MM.1S (cell line): ENCODE measurements at regions not wholly inside any gene's neighbourhood (a gene's known extent, or its start where the extent isn't known, plus 50 kb on each side); places are given as distances from the start of the nearest gene placed in this dataset.

Source experiments
- DNase-seq: peaks from one replicate; pipeline ENCODE4 v3.0.0-alpha.2; 2015
- H2AFZ ChIP-seq: fragments of 300-600 bp; sonication (generic); 2 replicates; pipeline ENCODE4 v1.6.0; 2016; ENCODE audit warnings: antibody characterized with exemption, low read length
- H3F3A ChIP-seq: fragments of 300-600 bp; sonication (generic); 2 replicates; pipeline ENCODE4 v1.6.1; 2016; ENCODE audit warnings: mild to moderate bottlenecking, antibody characterized with exemption, low read length, moderate library complexity, mixed read lengths; ENCODE audit not compliant: insufficient read depth
- H3K27ac ChIP-seq: fragments of 300-600 bp; sonication (generic); 2 replicates; pipeline ENCODE4 v1.5.1; 2016; ENCODE audit warnings: mild to moderate bottlenecking, low read length
- H3K27me3 ChIP-seq: fragments of 300-600 bp; sonication (generic); replicated peaks from 2 replicates; pipeline ENCODE4 v1.6.0; 2016; ENCODE audit warnings: low read length; ENCODE audit not compliant: insufficient read depth
- H3K36me3 ChIP-seq: fragments of 300-600 bp; sonication (generic); replicated peaks from 2 replicates; pipeline ENCODE4 v1.6.1; 2016; ENCODE audit warnings: mild to moderate bottlenecking, low read length, mixed read lengths; ENCODE audit not compliant: insufficient read depth
- H3K4me1 ChIP-seq: fragments of 300-600 bp; sonication (generic); 2 replicates; pipeline ENCODE4 v1.6.1; 2016; ENCODE audit warnings: low read length, mixed read lengths
- H3K4me2 ChIP-seq: fragments of 300-600 bp; sonication (generic); 2 replicates; pipeline ENCODE4 v1.6.0; 2016; ENCODE audit warnings: low read depth, low read length
- H3K4me3 ChIP-seq: fragments of 300-600 bp; sonication (generic); 2 replicates; pipeline ENCODE4 v1.5.1; 2016; ENCODE audit warnings: low read length, mixed read lengths
- H3K79me2 ChIP-seq: fragments of 300-600 bp; sonication (generic); 2 replicates; pipeline ENCODE4 v1.6.1; 2016; ENCODE audit warnings: mixed run types, low read length, mixed read lengths
- H3K9ac ChIP-seq: fragments of 300-600 bp; sonication (generic); 2 replicates; pipeline ENCODE4 v1.6.1; 2016; ENCODE audit warnings: low read length, mixed read lengths
- H3K9me2 ChIP-seq: fragments of 300-600 bp; sonication (generic); replicated peaks from 2 replicates; pipeline ENCODE4 v1.6.1; 2016; ENCODE audit warnings: mild to moderate bottlenecking, low read length, mixed read lengths; ENCODE audit not compliant: insufficient read depth
- H3K9me3 ChIP-seq: fragments of 300-600 bp; sonication (generic); replicated peaks from 2 replicates; pipeline ENCODE4 v1.6.1; 2016; ENCODE audit warnings: mild to moderate bottlenecking, low read length, mixed read lengths; ENCODE audit not compliant: insufficient read depth
- H4K20me1 ChIP-seq: fragments of 300-600 bp; sonication (generic); 2 replicates; pipeline ENCODE4 v1.6.1; 2016; ENCODE audit warnings: mild to moderate bottlenecking, low read length, moderate library complexity, mixed read lengths; ENCODE audit not compliant: insufficient read depth
- CTCF ChIP-seq: fragments of 300-600 bp; sonication (generic); IDR thresholded peaks from 2 replicates; pipeline ENCODE4 v1.5.1; 2016; ENCODE audit warnings: antibody characterized with exemption, low read length, mixed read lengths
- EZH2 ChIP-seq: fragments of 300-600 bp; sonication (generic); optimal IDR thresholded peaks from 2 replicates; pipeline ENCODE3; 2017; ENCODE audit warnings: low read depth, mild to moderate bottlenecking, antibody characterized with exemption, low read length, mixed read lengths
- EZH2phosphoT487 ChIP-seq: fragments of 300-600 bp; sonication (generic); IDR thresholded peaks from 2 replicates; pipeline ENCODE4 v1.6.1; 2018; ENCODE audit warnings: antibody characterized with exemption, low read length

DNA sequence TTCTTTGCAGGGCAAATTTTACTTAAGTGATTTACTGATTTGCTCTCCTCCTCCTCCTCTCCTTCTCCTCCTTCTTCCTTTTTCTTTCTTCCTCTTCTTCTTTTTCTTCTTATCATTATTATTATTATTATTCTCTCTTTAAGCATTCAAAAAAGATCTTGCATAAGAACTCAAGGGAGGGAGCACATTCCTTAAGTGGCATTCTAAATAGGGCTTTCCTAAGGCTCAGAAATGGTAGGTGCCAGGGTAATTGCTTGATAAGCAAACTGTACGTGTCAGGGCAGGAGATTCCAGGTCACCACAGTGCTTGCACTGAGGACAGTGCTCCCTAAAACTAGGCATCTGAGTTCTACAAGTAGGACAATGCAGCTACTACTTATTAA is 92.4 kb downstream of the SPTSSA start:
- H3K4me2 ChIP-seq = no peak overlapping the region
- no peaks in the 10 kb centered on the region for H3F3A ChIP-seq
- H2AFZ ChIP-seq = no peak overlapping the region
- no peaks in the 10 kb centered on the region for H4K20me1 ChIP-seq
- no peak overlapping the region for H3K9ac ChIP-seq
- no peak overlapping the region for H3K4me3 ChIP-seq
- no peaks in the 10 kb centered on the region for H3K79me2 ChIP-seq
- no peaks in the 10 kb centered on the region for H3K27me3 ChIP-seq
- DNase-seq = no peak
- H3K27ac ChIP-seq = no peak overlapping the region
- H3K9me3 ChIP-seq = no peaks in the 10 kb centered on the region
- no peaks in the 10 kb centered on the region for H3K36me3 ChIP-seq
- H3K9me2 ChIP-seq = no peaks in the 10 kb centered on the region
- no peaks in the 10 kb centered on the region for H3K4me1 ChIP-seq
- TF ChIP-seq EZH2 (no peak), EZH2phosphoT487 (no peak), CTCF (no peak)

DNA sequence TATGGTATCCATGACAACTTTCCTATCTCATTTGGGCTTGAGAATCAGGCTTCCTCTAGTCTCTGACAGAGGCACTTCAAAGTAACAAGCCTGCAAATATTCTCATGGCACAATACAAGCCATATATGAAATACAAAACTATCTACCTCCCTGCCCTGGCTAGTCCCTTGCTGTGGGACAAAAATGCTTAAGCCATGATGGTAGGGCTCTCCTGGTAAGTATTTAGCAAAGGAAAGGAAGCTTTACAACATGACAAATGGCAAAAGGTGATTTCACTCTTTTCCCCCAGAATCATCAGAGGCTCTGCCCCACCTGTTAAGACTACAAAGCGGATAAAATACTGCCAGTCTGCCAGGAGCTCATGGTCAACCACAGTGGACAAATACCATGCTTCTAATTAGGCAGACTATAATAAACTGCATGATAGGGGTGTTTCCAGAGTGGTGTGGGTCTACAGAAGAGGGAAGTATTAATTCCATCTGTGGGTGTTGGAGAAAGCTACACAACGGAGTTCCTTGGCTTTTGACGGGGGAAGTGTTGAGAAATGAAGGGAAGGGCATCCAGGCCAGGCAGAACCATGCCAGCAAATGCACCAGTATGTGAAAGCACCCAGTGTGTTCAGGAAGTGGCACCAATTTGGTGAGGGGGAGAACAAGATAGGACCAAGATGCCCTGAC is 92.9 kb downstream of the SPTSSA start:
- TF ChIP-seq EZH2 = no peak
- no peak for TF ChIP-seq CTCF
- no peak for TF ChIP-seq EZH2phosphoT487
- H3K4me1 ChIP-seq = no peaks in the 10 kb centered on the region
- H3K9me3 ChIP-seq = no peaks in the 10 kb centered on the region
- H4K20me1 ChIP-seq = no peaks in the 10 kb centered on the region
- no peak overlapping the region for H3K4me3 ChIP-seq
- no peak overlapping the region for H3K9ac ChIP-seq
- H3K9me2 ChIP-seq = no peaks in the 10 kb centered on the region
- no peaks in the 10 kb centered on the region for H3K79me2 ChIP-seq
- no peak overlapping the region for H3K4me2 ChIP-seq
- H3K36me3 ChIP-seq = no peaks in the 10 kb centered on the region
- no peaks in the 10 kb centered on the region for H3F3A ChIP-seq
- no peak overlapping the region for H2AFZ ChIP-seq
- no peak for DNase-seq
- H3K27ac ChIP-seq = no peak overlapping the region
- H3K27me3 ChIP-seq = no peaks in the 10 kb centered on the region

DNA sequence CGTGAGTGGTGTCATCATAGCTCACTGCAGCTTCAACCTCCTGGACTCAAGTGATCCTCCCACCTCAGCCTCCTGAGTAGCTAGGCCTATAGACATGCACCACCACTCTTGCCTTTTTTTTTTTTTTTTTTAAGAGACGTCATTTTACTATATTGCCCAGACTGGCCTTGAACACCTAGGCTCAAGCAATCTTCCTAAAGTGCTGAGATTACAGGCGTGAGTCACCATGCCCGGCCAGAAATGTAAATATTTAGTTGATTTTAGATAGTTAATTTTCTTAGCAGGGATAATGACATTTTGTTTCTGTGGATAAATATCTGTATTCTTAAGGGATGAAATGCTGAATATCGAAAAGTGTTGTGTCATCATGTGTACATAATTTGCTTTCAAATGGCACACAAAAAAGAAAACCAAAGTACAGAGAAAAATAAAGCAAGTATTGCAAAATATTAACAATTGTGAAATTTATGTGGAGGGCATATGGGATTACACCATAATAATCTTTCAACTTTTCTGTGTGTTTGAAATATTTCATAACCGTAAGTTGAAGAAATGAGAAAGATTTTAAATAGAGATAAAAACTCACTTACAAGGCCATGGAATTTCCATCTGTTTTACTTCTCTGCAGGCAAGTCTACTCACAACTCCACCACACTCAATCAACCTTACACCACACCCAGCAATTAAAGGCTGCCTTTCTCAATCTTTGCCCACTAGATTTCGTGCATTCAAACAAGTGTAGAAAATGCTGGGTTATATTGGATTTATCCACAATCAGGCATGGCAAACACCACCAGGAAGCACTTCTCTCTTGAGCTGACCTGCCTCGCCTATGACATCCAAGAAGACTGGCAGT is 93.7 kb downstream of the SPTSSA start:
- Histone ChIP-seq H3K9me2 (no peaks in the 10 kb centered on the region), H3K79me2 (no peaks in the 10 kb centered on the region), H3F3A (no peaks in the 10 kb centered on the region), H3K4me1 (no peaks in the 10 kb centered on the region), H3K9me3 (no peaks in the 10 kb centered on the region), H3K36me3 (no peaks in the 10 kb centered on the region), H3K4me3 (no peak overlapping the region), H3K27ac (no peak overlapping the region), H3K27me3 (no peaks in the 10 kb centered on the region), H4K20me1 (no peaks in the 10 kb centered on the region), H3K9ac (no peak overlapping the region), H2AFZ (no peak overlapping the region), H3K4me2 (no peak overlapping the region)
- TF ChIP-seq EZH2phosphoT487 = no peak
- no peak for TF ChIP-seq CTCF
- no peak for TF ChIP-seq EZH2
- DNase-seq = no peak
